ENCODE measurements at regions not wholly inside any gene's neighbourhood (a gene's known extent, or its start where the extent isn't known, plus 50 kb on each side); places are given as distances from the start of the nearest gene placed in this dataset.

DNA sequence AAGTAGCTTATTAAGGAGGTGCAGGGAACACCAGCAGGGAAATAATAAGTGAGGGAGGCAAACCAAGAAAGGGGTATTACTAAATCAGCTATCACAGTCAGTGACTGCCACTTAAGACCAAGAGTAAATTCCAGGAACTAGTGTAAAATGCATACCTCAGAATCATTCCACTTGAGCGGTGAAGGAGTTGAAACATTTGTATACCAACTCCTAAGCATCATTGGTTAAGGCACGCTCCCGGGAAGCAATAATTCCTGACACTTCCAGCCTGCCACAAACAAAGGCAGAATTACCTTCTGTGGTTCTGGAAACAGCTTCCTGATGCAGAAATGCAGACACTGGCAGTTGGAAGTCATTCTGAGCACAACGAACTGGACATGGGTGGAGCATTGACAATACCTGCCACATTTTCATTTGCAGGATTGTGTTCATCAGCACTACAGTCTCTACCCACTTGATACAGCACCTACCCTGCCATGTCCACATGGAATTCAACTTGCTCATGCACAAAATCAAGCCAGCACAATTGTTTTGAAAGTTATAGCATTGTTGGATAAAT lies 82.1 kb downstream of the PPP1R2C start:
- no peaks in the 10 kb centered on the region for H3K27me3 ChIP-seq
- TF ChIP-seq CTCF (IDR thresholded peaks at IDR 0.05), result no peak
- no peaks in the 10 kb centered on the region for H3K4me1 ChIP-seq
- DNase-seq (no peak), ATAC-seq (peak; percentile 78)
- no peaks in the 10 kb centered on the region for H3K9me3 ChIP-seq
- no peak overlapping the region for H3K27ac ChIP-seq
- no peak overlapping the region for H3K4me3 ChIP-seq
- no peaks in the 10 kb centered on the region for H3K36me3 ChIP-seq
- intact Hi-C loops (cut with DNase I), result no loop called here

DNA sequence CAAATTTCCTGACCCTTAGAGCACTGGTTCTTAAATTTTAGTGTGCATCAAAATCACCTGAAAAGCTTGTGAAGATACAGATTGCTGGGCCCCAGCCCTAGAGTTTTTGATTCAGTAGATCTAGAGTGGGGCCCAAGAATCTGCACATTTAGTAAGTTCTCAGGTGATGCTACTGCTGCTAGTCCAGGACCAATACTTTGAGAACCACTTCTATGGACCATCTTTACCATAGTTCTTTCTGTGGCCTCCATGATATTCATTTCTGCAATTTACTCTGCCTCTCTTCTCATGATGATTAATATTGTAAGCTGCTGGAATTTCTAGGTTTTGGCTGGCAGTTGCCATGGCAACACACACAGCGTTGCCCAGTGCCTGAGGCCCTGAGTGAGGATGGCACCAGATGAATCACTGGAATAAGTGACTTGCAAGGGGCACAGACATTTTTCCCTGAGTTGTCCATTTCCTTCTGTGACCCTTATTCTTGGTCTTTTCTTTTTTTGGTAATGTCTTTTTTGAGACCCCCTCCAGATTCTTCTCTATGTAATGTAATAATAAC lies 83.6 kb downstream of the PPP1R2C start:
- Histone ChIP-seq H3K27me3 (no peaks in the 10 kb centered on the region), H3K27ac (no peak overlapping the region), H3K36me3 (no peaks in the 10 kb centered on the region), H3K9me3 (no peaks in the 10 kb centered on the region), H3K4me1 (no peaks in the 10 kb centered on the region), H3K4me3 (no peak overlapping the region)
- no peak for ATAC-seq
- DNase-seq, result no peak
- intact Hi-C loops (cut with DNase I), result no loop called here
- TF ChIP-seq CTCF (IDR thresholded peaks at IDR 0.05), result no peak

GRCh38 chrX:42691196-42691595 lies 86.8 kb downstream of the PPP1R2C start:
- H3K9me3 ChIP-seq, result no peaks in the 10 kb centered on the region
- TF ChIP-seq CTCF (IDR thresholded peaks at IDR 0.05), result no peak
- no peaks in the 10 kb centered on the region for H3K36me3 ChIP-seq
- intact Hi-C loops (cut with DNase I), result no loop called here
- ATAC-seq (no peak), DNase-seq (no peak)
- H3K4me1 ChIP-seq, result no peaks in the 10 kb centered on the region
- H3K27me3 ChIP-seq, result no peaks in the 10 kb centered on the region
- H3K4me3 ChIP-seq, result no peak overlapping the region
- no peak overlapping the region for H3K27ac ChIP-seq

GRCh38 chrX:42686706-42687105 lies 91.3 kb downstream of the PPP1R2C start:
- Histone ChIP-seq H3K27ac (no peak overlapping the region), H3K27me3 (no peaks in the 10 kb centered on the region), H3K4me1 (no peaks in the 10 kb centered on the region), H3K36me3 (no peaks in the 10 kb centered on the region), H3K9me3 (no peaks in the 10 kb centered on the region), H3K4me3 (no peak overlapping the region)
- intact Hi-C loops (cut with DNase I), result no loop called here
- DNase-seq, result no peak
- TF ChIP-seq CTCF (IDR thresholded peaks at IDR 0.05), result no peak
- ATAC-seq, result no peak

DNA sequence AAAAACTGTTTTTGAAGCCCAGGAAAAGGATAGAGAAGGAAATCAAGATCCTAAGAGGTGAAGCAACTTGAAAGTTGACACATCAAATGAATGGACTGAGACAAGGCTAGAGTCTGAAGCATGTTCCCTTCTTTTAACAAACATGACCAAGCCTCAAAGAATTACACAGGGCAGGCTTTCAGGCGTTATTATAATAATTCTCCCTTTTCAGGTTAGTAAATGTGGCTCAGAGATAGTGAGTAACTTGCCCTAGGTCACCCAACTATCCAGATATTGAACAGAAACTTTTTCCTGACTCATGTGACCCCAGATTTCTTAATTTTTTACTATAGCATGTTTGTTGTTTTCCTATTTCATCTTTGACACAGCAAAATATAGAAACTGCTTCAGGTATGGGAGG lies 91.7 kb downstream of the PPP1R2C start:
- intact Hi-C loops (cut with DNase I), result no loop called here
- Histone ChIP-seq H3K4me3 (no peak overlapping the region), H3K27ac (no peak overlapping the region), H3K27me3 (no peaks in the 10 kb centered on the region), H3K36me3 (no peaks in the 10 kb centered on the region), H3K9me3 (no peaks in the 10 kb centered on the region), H3K4me1 (no peaks in the 10 kb centered on the region)
- no peak for TF ChIP-seq CTCF (IDR thresholded peaks at IDR 0.05)
- no peak for ATAC-seq
- DNase-seq, result no peak
